HFFc6 (cell line): ENCODE measurements at regions not wholly inside any gene's neighbourhood (a gene's known extent, or its start where the extent isn't known, plus 50 kb on each side); places are given as distances from the start of the nearest gene placed in this dataset.

Experiments used
- DNase-seq: peaks from one replicate; pipeline ENCODE4 v3.0.0-alpha.2; 2018
- H3K27ac Mint-ChIP-seq: 2 replicates; pipeline ENCODE4 v1.8.0; 2020; ENCODE audit warnings: mild to moderate bottlenecking, mixed read lengths
- H3K27me3 Mint-ChIP-seq: 2 replicates; pipeline ENCODE4 v1.8.0; 2021; ENCODE audit warnings: mild to moderate bottlenecking, moderate library complexity, mixed read lengths; ENCODE audit not compliant: insufficient read depth
- H3K36me3 Mint-ChIP-seq: 2 replicates; pipeline ENCODE4 v1.8.0; 2021; ENCODE audit warnings: low read depth, mixed read lengths
- H3K4me1 Mint-ChIP-seq: 2 replicates; pipeline ENCODE4 v1.8.0; 2020; ENCODE audit warnings: low read depth, mixed read lengths
- H3K4me3 Mint-ChIP-seq: 2 replicates; pipeline ENCODE4 v1.8.0; 2020; ENCODE audit warnings: mild to moderate bottlenecking, moderate library complexity, mixed read lengths
- H3K9me3 Mint-ChIP-seq: 2 replicates; pipeline ENCODE4 v1.8.0; 2020; ENCODE audit warnings: mild to moderate bottlenecking, mixed read lengths
- TF ChIP-seq, protein P1 (sequence below): fragments of 200-600 bp; sonication (generic); IDR thresholded peaks from 2 replicates; pipeline ENCODE4 v1.5.0; 2021; ENCODE audit warnings: antibody characterized with exemption, mild to moderate bottlenecking

- no peak overlapping the region for H3K27ac Mint-ChIP-seq
- no peak for DNase-seq
These were observed 164.7 kb downstream of the TUSC1 start for GRCh38 chr9:25513509-25514033.

DNA sequence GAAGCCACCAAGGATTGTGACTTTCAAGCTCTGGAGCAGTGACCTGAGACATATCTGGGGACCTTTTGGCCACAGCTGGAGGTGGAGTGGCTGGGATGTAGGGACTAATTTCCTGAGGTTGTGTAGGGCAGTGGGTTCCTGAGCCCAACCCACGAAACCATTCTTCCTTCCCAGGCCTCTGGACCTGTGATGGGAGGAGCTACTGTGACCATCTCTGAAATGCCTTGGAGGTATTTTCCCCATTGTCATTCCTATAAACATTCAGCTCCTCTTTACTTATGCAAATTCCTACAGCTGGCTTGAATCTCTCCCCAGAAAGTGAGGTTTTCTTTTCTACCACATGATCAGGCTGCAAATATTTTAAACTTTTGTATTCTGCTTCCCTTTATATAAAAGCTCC lies 172.6 kb downstream of the TUSC1 start:
- peaks cover 57% of the 10 kb centered on the region for H3K9me3 Mint-ChIP-seq
- no peaks in the 10 kb centered on the region for H3K27me3 Mint-ChIP-seq
- TF ChIP-seq, protein P1, sequence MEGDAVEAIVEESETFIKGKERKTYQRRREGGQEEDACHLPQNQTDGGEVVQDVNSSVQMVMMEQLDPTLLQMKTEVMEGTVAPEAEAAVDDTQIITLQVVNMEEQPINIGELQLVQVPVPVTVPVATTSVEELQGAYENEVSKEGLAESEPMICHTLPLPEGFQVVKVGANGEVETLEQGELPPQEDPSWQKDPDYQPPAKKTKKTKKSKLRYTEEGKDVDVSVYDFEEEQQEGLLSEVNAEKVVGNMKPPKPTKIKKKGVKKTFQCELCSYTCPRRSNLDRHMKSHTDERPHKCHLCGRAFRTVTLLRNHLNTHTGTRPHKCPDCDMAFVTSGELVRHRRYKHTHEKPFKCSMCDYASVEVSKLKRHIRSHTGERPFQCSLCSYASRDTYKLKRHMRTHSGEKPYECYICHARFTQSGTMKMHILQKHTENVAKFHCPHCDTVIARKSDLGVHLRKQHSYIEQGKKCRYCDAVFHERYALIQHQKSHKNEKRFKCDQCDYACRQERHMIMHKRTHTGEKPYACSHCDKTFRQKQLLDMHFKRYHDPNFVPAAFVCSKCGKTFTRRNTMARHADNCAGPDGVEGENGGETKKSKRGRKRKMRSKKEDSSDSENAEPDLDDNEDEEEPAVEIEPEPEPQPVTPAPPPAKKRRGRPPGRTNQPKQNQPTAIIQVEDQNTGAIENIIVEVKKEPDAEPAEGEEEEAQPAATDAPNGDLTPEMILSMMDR: no peak
- no peak overlapping the region for H3K27ac Mint-ChIP-seq
- no peak overlapping the region for H3K4me3 Mint-ChIP-seq
- no peak for DNase-seq
- 0 out of 2 replicates have a peak, but pooled peaks cover 5% of the 10 kb centered on the region for H3K36me3 Mint-ChIP-seq
- H3K4me1 Mint-ChIP-seq: no peaks in the 10 kb centered on the region

More at GRCh38 chr9:25513509-25514033, 164.7 kb downstream of the TUSC1 start:
- Mint-ChIP-seq H3K9me3 (peaks cover 39% of the 10 kb centered on the region), H3K4me1 (no peaks in the 10 kb centered on the region), H3K4me3 (no peak overlapping the region), H3K27me3 (no peaks in the 10 kb centered on the region; the same call in 1 of the 2 replicates), H3K36me3 (no peaks in the 10 kb centered on the region)
- TF ChIP-seq, protein P1: no peak

DNA sequence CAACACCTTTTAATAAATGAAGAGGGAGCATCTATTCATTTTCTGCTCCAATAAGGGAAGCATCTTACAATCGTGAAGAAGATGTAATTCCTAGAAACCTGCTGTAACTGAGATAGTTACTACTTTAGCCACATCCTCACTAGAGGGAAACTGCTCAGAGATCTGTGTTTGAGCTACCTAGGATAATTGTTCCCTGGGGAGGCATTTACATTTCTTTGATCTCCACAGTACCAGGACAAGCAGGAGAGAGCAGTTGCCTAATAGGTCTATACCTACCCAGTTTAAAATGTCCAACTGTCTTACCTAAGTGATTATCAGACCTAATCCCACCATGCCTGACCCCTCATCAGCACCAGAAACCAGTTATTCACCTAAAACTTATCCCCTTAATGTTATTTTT lies 196.9 kb downstream of the TUSC1 start:
- Mint-ChIP-seq H3K27me3 (no peaks in the 10 kb centered on the region), H3K9me3 (peaks cover 26% of the 10 kb centered on the region), H3K4me1 (no peaks in the 10 kb centered on the region), H3K27ac (no peak overlapping the region), H3K4me3 (no peak overlapping the region), H3K36me3 (peaks cover 4% of the 10 kb centered on the region)
- DNase-seq: no peak
- TF ChIP-seq, protein P1: no peak

- no peak overlapping the region for H3K27ac Mint-ChIP-seq
- H3K36me3 Mint-ChIP-seq: no peaks in the 10 kb centered on the region
- H3K9me3 Mint-ChIP-seq: peaks cover 29% of the 10 kb centered on the region; the same call in 1 of the 2 replicates
- H3K27me3 Mint-ChIP-seq: no peaks in the 10 kb centered on the region
- TF ChIP-seq, protein P1: no peak
- H3K4me1 Mint-ChIP-seq: no peaks in the 10 kb centered on the region
- DNase-seq: no peak
- H3K4me3 Mint-ChIP-seq: no peak overlapping the region
These were observed 197.5 kb downstream of the TUSC1 start for GRCh38 chr9:25480696-25481095.

- Mint-ChIP-seq H3K27me3 (no peaks in the 10 kb centered on the region), H3K9me3 (peaks cover 85% of the 10 kb centered on the region), H3K36me3 (peaks cover 13% of the 10 kb centered on the region), H3K4me3 (no peak overlapping the region), H3K27ac (no peak overlapping the region), H3K4me1 (no peaks in the 10 kb centered on the region)
- TF ChIP-seq, protein P1: no peak
- DNase-seq: no peak
These were observed 205.6 kb downstream of the TUSC1 start for GRCh38 chr9:25472681-25473080.
